Stimulated activated CD4-positive, alpha-beta T cell treated with anti-CD3 and anti-CD28 coated beads, Interleukin-12 subunit alpha, Interleukin-12 subunit beta, amount 100 ng/mL, for 48 hours (primary cell): ENCODE measurements at regions not wholly inside any gene's neighbourhood (a gene's known extent, or its start where the extent isn't known, plus 50 kb on each side); places are given as distances from the start of the nearest gene placed in this dataset.

ENCODE experiments used
- DNase-seq, 3 donors: peaks; one replicate each; pipeline ENCODE4 v3.0.0-alpha.2; 2020; ENCODE audit warnings: low read depth in 2 of 3, low spot score in 1 of 3

- DNase-seq: no peak
Measured at GRCh38 chr5:138626333-138626944, 51.2 kb upstream of the HSPA9 start.

GRCh38 chr5:138625134-138625533 lies 49.9 kb upstream of the HSPA9 start:
- DNase-seq: no peak
